ENCODE measurements at regions not wholly inside any gene's neighbourhood (a gene's known extent, or its start where the extent isn't known, plus 50 kb on each side); places are given as distances from the start of the nearest gene placed in this dataset.

- no peak for TF ChIP-seq CTCF (IDR thresholded peaks at IDR 0.05; ENCODE audit: low read length)
- TF ChIP-seq EZH2phosphoT487 (IDR thresholded peaks at IDR 0.05; ENCODE audit: low read length): no peak
- TF ChIP-seq EZH2 (optimal IDR thresholded peaks at IDR 0.05; ENCODE audit: low read depth, low read length): no peak
Observed at GRCh38 chr12:81963026-81963425, 203.9 kb upstream of the PPFIA2 start.

All from MM.1S (cell line).